ENCODE measurements at regions not wholly inside any gene's neighbourhood (a gene's known extent, or its start where the extent isn't known, plus 50 kb on each side); places are given as distances from the start of the nearest gene placed in this dataset.
"Not testable (repeated sequence)": the region's sequence is repeated elsewhere in the genome, so short reads cannot be mapped to it uniquely, and the experiment has no call there.

DNA sequence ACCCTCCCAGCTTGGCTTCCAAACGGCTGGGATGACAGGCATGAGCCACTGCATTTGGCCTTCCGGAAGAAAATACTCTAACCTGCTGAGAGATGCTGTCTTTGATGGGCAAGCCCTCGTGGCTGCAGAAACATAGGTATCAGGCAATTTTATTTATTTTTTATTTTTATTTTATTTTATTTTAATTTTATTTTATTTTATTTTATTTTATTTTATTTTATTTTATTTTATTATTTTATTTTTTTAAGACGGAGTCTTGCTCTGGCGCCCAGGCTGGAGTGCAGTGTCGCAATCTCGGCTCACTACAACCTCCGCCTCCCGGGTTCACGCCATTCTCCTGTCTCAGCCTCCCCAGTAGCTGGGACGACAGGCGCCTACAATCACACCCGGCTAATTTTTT is 257.1 kb downstream of the SHOX start:
- H2BK15ac ChIP-seq (ENCODE audit: low read length); H2AFZ ChIP-seq (ENCODE audit: low read length); FAIRE-seq; H2BK20ac ChIP-seq (ENCODE audit: low read length); H3K23ac ChIP-seq (ENCODE audit: insufficient read length); CTCF ChIA-PET (ENCODE audit: partially characterized antibody); H3K14ac ChIP-seq (ENCODE audit: insufficient read length); H3K4me1 ChIP-seq (replicated peaks in 1 of 4; ENCODE audit: control insufficient read depth in 3 of 4, insufficient read depth in 4 of 4, low read length in 3 of 4); H2AK5ac ChIP-seq (ENCODE audit: low read depth, low read length); H3K4ac ChIP-seq (replicated peaks; ENCODE audit: insufficient read length, low read depth, low read length); H3K4me3 ChIP-seq (ENCODE audit: extremely low read depth in 1 of 4, insufficient read depth in 2 of 4, low read depth in 3 of 4, low read length in 4 of 4); H3K23me2 ChIP-seq (ENCODE audit: low read depth, low read length); H3K4me2 ChIP-seq (ENCODE audit: insufficient read depth in 1 of 2, low read depth in 2 of 2, low read length in 2 of 2); H2BK120ac ChIP-seq (replicated peaks; ENCODE audit: low read depth, low read length); H4K91ac ChIP-seq (replicated peaks; ENCODE audit: insufficient read length, low read length); DNase-seq (ENCODE audit: low read depth in 1 of 2, low spot score in 2 of 2); H3K27ac ChIP-seq (ENCODE audit: low read depth, low read length); H3K79me2 ChIP-seq (ENCODE audit: control insufficient read depth in 1 of 2, insufficient read depth in 2 of 2, low read length in 2 of 2); H3K18ac ChIP-seq (ENCODE audit: extremely low read depth, low read length); POLR2A ChIA-PET (ENCODE audit: partially characterized antibody); H3K27me3 ChIP-seq (replicated peaks in 1 of 4; ENCODE audit: control insufficient read depth in 3 of 4, extremely low read depth in 1 of 4, insufficient read depth in 3 of 4, low read length in 3 of 4); H3K36me3 ChIP-seq (ENCODE audit: control insufficient read depth in 2 of 4, insufficient read depth in 4 of 4, low read length in 3 of 4); H2BK5ac ChIP-seq (ENCODE audit: low read depth, low read length); H2BK12ac ChIP-seq (ENCODE audit: low read depth, low read length); H4K5ac ChIP-seq (ENCODE audit: insufficient read length, low read depth, low read length); H3K56ac ChIP-seq (replicated peaks; ENCODE audit: insufficient read length, low read depth, low read length); H4K8ac ChIP-seq (ENCODE audit: extremely low read depth, insufficient read depth, low read length); H3K79me1 ChIP-seq (ENCODE audit: low read depth, low read length); H4K20me1 ChIP-seq (replicated peaks in 1 of 2; ENCODE audit: control insufficient read depth in 1 of 2, insufficient read depth in 2 of 2, low read length in 2 of 2); H3K9ac ChIP-seq (replicated peaks in 1 of 4; ENCODE audit: extremely low read depth in 1 of 4, low read depth in 3 of 4, low read length in 3 of 4): not testable (repeated sequence)
- peaks cover 13 to 18% of the 10 kb centered on the region in 2 experiments; a peak in 3 of 4 replicates for H3K9me3 ChIP-seq (ENCODE audit: insufficient read depth in 2 of 2, low read depth in 1 of 2, low read length in 1 of 2)
- WGBS, 2 experiments (ENCODE audit: extremely low coverage in 1 of 2, insufficient coverage in 1 of 2, insufficient read length in 1 of 2, insufficient replicate concordance in 2 of 2, low coverage in 1 of 2, low lambda C conversion rate in 2 of 2, missing lambda C conversion rate in 1 of 2), result 89% methylated on average over 13 of the region's 13 CpGs; no CpG with 5 or more reads in 1 of the 2 experiments

Measured in H1 (cell line).